ENCODE measurements at regions not wholly inside any gene's neighbourhood (a gene's known extent, or its start where the extent isn't known, plus 50 kb on each side); places are given as distances from the start of the nearest gene placed in this dataset.

GRCh38 chr14:105776924-105777323, 250.5 kb downstream of the TMEM121 start:
- no peak for DNase-seq (ENCODE audit: low spot score)

- DNase-seq (ENCODE audit: low spot score): no peak
Observed at GRCh38 chr14:105783707-105784106, 257.3 kb downstream of the TMEM121 start.

- DNase-seq (ENCODE audit: low spot score): no peak
Observed at GRCh38 chr14:105793836-105794235, 267.5 kb downstream of the TMEM121 start.

- DNase-seq (ENCODE audit: low spot score): no peak
Observed at GRCh38 chr14:105797546-105797945, 271.2 kb downstream of the TMEM121 start.

GRCh38 chr14:105805701-105806100, 279.3 kb downstream of the TMEM121 start:
- no peak for DNase-seq (ENCODE audit: low spot score)

- DNase-seq (ENCODE audit: low spot score): no peak
Observed at GRCh38 chr14:105806568-105806967, 280.2 kb downstream of the TMEM121 start.

GRCh38 chr14:105817971-105818711, 291.8 kb downstream of the TMEM121 start:
- peak; percentile 95 for DNase-seq (ENCODE audit: low spot score)

- peak; percentile 77 for DNase-seq (ENCODE audit: low spot score)
Observed at GRCh38 chr14:105818712-105819005, 292.3 kb downstream of the TMEM121 start.

GRCh38 chr14:105830171-105830570, 303.8 kb downstream of the TMEM121 start:
- no peak for DNase-seq (ENCODE audit: low spot score)

GRCh38 chr14:105836160-105836559, 309.8 kb downstream of the TMEM121 start:
- no peak for DNase-seq (ENCODE audit: low spot score)

- DNase-seq (ENCODE audit: low spot score): no peak
Observed at GRCh38 chr14:105836730-105837129, 310.3 kb downstream of the TMEM121 start.

- no peak for DNase-seq (ENCODE audit: low spot score)
Observed at GRCh38 chr14:105837349-105838063, 311.1 kb downstream of the TMEM121 start.

GRCh38 chr14:105838107-105838506, 311.7 kb downstream of the TMEM121 start:
- no peak for DNase-seq (ENCODE audit: low spot score)

- DNase-seq (ENCODE audit: low spot score): no peak
Observed at GRCh38 chr14:105838591-105839424, 312.4 kb downstream of the TMEM121 start.

- DNase-seq (ENCODE audit: low spot score): no peak
Observed at GRCh38 chr14:105839425-105840265, 313.3 kb downstream of the TMEM121 start.

GRCh38 chr14:105840266-105841021, 314.1 kb downstream of the TMEM121 start:
- DNase-seq (ENCODE audit: low spot score): no peak

GRCh38 chr14:105841022-105842009, 314.9 kb downstream of the TMEM121 start:
- no peak for DNase-seq (ENCODE audit: low spot score)

- no peak for DNase-seq (ENCODE audit: low spot score)
Observed at GRCh38 chr14:105842105-105842504, 315.7 kb downstream of the TMEM121 start.

GRCh38 chr14:105843444-105844046, 317.2 kb downstream of the TMEM121 start:
- no peak for DNase-seq (ENCODE audit: low spot score)
